GM23338 (cell line): ENCODE measurements at regions not wholly inside any gene's neighbourhood (a gene's known extent, or its start where the extent isn't known, plus 50 kb on each side); places are given as distances from the start of the nearest gene placed in this dataset.

Source experiments
- ATAC-seq: fragments of 200-7000 bp; cut with Tn5 transposase; 3 replicates; pipeline ENCODE4 v1.9.1; 2020
- DNase-seq: peaks from one replicate; pipeline ENCODE4 v3.0.0-alpha.2; 2015; ENCODE audit warnings: low spot score
- H2AFZ ChIP-seq: fragments of 200-600 bp; sonication (generic); 2 replicates; pipeline ENCODE4 v1.8.0; 2016; ENCODE audit warnings: antibody characterized with exemption, mild to moderate bottlenecking, moderate library complexity
- H3F3A ChIP-seq: fragments of 200-600 bp; sonication (generic); replicated peaks from 2 replicates; pipeline ENCODE4 v1.8.0; 2017; ENCODE audit warnings: antibody characterized with exemption, mixed run types, low read depth
- H3K27ac ChIP-seq: fragments of 200-600 bp; sonication (generic); 2 replicates; pipeline ENCODE4 v1.6.1; 2016; ENCODE audit warnings: low read depth
- H3K27me3 ChIP-seq: fragments of 200-600 bp; sonication (generic); 2 replicates; pipeline ENCODE4 v1.8.0; 2016; ENCODE audit warnings: mild to moderate bottlenecking, mixed run types, moderate library complexity; ENCODE audit not compliant: insufficient read depth
- H3K36me3 ChIP-seq: fragments of 200-600 bp; sonication (generic); 2 replicates; pipeline ENCODE4 v1.8.0; 2016; ENCODE audit warnings: mild to moderate bottlenecking; ENCODE audit not compliant: insufficient read depth
- H3K4me1 ChIP-seq: fragments of 200-600 bp; sonication (generic); 2 replicates; pipeline ENCODE4 v1.8.0; 2016; ENCODE audit warnings: mild to moderate bottlenecking, moderate library complexity; ENCODE audit not compliant: insufficient read depth
- H3K4me2 ChIP-seq: fragments of 200-600 bp; sonication (generic); 2 replicates; pipeline ENCODE4 v1.7.1; 2017; ENCODE audit warnings: mixed run types
- H3K4me3 ChIP-seq: fragments of 200-600 bp; sonication (generic); 2 replicates; pipeline ENCODE4 v1.6.1; 2016; ENCODE audit warnings: mixed run types
- H3K79me2 ChIP-seq: fragments of 200-600 bp; sonication (generic); replicated peaks from 2 replicates; pipeline ENCODE4 v1.8.0; 2017; ENCODE audit warnings: mild to moderate bottlenecking; ENCODE audit not compliant: insufficient read depth
- H3K9me2 ChIP-seq: fragments of 200-600 bp; sonication (generic); 2 replicates; pipeline ENCODE4 v1.8.0; 2017; ENCODE audit not compliant: insufficient read depth
- H4K20me1 ChIP-seq: fragments of 200-600 bp; sonication (generic); replicated peaks from 2 replicates; pipeline ENCODE4 v1.8.0; 2017; ENCODE audit warnings: mild to moderate bottlenecking; ENCODE audit not compliant: insufficient read depth
- H3K27ac Mint-ChIP-seq: 2 replicates; pipeline ENCODE4 v1.8.0; 2020; ENCODE audit warnings: inconsistent platforms, mild to moderate bottlenecking, moderate library complexity, mixed read lengths
- H3K27me3 Mint-ChIP-seq: 3 replicates; pipeline ENCODE4 v1.8.0; 2022; ENCODE audit warnings: low read depth, mild to moderate bottlenecking, moderate library complexity, mixed read lengths, inconsistent platforms; ENCODE audit not compliant: insufficient read depth, poor library complexity
- H3K36me3 Mint-ChIP-seq: 3 replicates; pipeline ENCODE4 v1.8.0; 2021; ENCODE audit warnings: low read depth, mild to moderate bottlenecking, inconsistent platforms, moderate library complexity, mixed read lengths
- H3K4me1 Mint-ChIP-seq: 3 replicates; pipeline ENCODE4 v1.8.0; 2020; ENCODE audit warnings: mild to moderate bottlenecking, inconsistent platforms, mixed read lengths
- H3K4me3 Mint-ChIP-seq: 3 replicates; pipeline ENCODE4 v1.8.0; 2021; ENCODE audit warnings: moderate library complexity, mild to moderate bottlenecking, inconsistent platforms, mixed read lengths
- H3K9me3 Mint-ChIP-seq: 3 replicates; pipeline ENCODE4 v1.8.0; 2020; ENCODE audit warnings: moderate library complexity, mild to moderate bottlenecking, inconsistent platforms, mixed read lengths
- CREB1 ChIP-seq: fragments of 250-450 bp; sonication (Bioruptor Pico); IDR thresholded peaks from 2 replicates; pipeline ENCODE4 v1.5.0; 2020; ENCODE audit warnings: low read depth, mild to moderate bottlenecking, moderate library complexity
- ETS1 ChIP-seq: IDR thresholded peaks from 2 replicates; pipeline ENCODE4 v1.6.1; 2016; ENCODE audit warnings: antibody characterized with exemption
- EZH2 ChIP-seq: fragments of 200-600 bp; sonication (generic); IDR thresholded peaks from one replicate; pipeline ENCODE4 v1.8.0; 2017; ENCODE audit warnings: antibody characterized with exemption, mild to moderate bottlenecking, low read depth; ENCODE audit not compliant: unreplicated experiment
- EZH2phosphoT487 ChIP-seq: fragments of 200-600 bp; sonication (generic); IDR thresholded peaks from one replicate; pipeline ENCODE4 v1.8.1; 2018; ENCODE audit warnings: antibody characterized with exemption; ENCODE audit not compliant: unreplicated experiment
- JUNB ChIP-seq: IDR thresholded peaks from one replicate; pipeline ENCODE4 v1.6.1; 2016; ENCODE audit warnings: antibody characterized with exemption; ENCODE audit not compliant: unreplicated experiment
- NANOG ChIP-seq: IDR thresholded peaks from 2 replicates; pipeline ENCODE4 v1.6.1; 2016; ENCODE audit warnings: antibody characterized with exemption, borderline replicate concordance
- POLR2AphosphoS5 ChIP-seq: IDR thresholded peaks from 2 replicates; pipeline ENCODE4 v1.6.1; 2016; ENCODE audit warnings: antibody characterized with exemption, low read depth
- REST ChIP-seq: IDR thresholded peaks from one replicate; pipeline ENCODE4 v1.6.1; 2018; ENCODE audit warnings: antibody characterized with exemption; ENCODE audit not compliant: unreplicated experiment
- STAT1 ChIP-seq: IDR thresholded peaks from one replicate; pipeline ENCODE4 v1.6.1; 2016; ENCODE audit warnings: antibody characterized with exemption; ENCODE audit not compliant: unreplicated experiment
- ZNF114 ChIP-seq: fragments of 250-450 bp; sonication (Bioruptor Pico); IDR thresholded peaks from 2 replicates; pipeline ENCODE4 v1.5.0; 2020; ENCODE audit warnings: mild to moderate bottlenecking, moderate library complexity
- ZNF331 ChIP-seq: fragments of 250-450 bp; sonication (Bioruptor Pico); IDR thresholded peaks from 2 replicates; pipeline ENCODE4 v1.5.0; 2020; ENCODE audit warnings: low read depth, mild to moderate bottlenecking, moderate library complexity
- TF ChIP-seq, protein P1 (sequence below), 2 experiments: fragments of 200-600 bp in 1 of 2; sonication (generic) in 1 of 2; conservative IDR thresholded peaks; 2 replicates each; pipeline versions ENCODE4 v1.5.1 to v1.6.1; 2016 to 2017; ENCODE audit warnings: antibody characterized with exemption in 2 of 2, low read depth in 2 of 2, mild to moderate bottlenecking in 2 of 2, moderate library complexity in 1 of 2
- TF ChIP-seq, protein P2 (sequence below): fragments of 250-450 bp; sonication (Bioruptor Pico); IDR thresholded peaks from 2 replicates; pipeline ENCODE4 v1.5.0; 2020; ENCODE audit warnings: mild to moderate bottlenecking, moderate library complexity

- Histone ChIP-seq H3F3A (no peaks in the 10 kb centered on the region), H3K4me3 (no peak overlapping the region), H3K4me1 (no peaks in the 10 kb centered on the region), H4K20me1 (no peaks in the 10 kb centered on the region), H3K9me2 (no peaks in the 10 kb centered on the region), H2AFZ (no peak overlapping the region), H3K4me2 (no peak overlapping the region), H3K27me3 (no peaks in the 10 kb centered on the region), H3K79me2 (no peaks in the 10 kb centered on the region), H3K36me3 (no peaks in the 10 kb centered on the region; the same call in 1 of the 2 replicates), H3K27ac (no peak overlapping the region)
- no peaks in the 10 kb centered on the region for H3K36me3 Mint-ChIP-seq
- H3K4me3 Mint-ChIP-seq = no peak overlapping the region
- H3K27ac Mint-ChIP-seq = no peak overlapping the region
- DNase-seq (no peak), ATAC-seq (no peak)
- H3K4me1 Mint-ChIP-seq = no peaks in the 10 kb centered on the region
- no peaks in the 10 kb centered on the region for H3K27me3 Mint-ChIP-seq
- TF ChIP-seq JUNB = no peak
- no peak for TF ChIP-seq STAT1
- TF ChIP-seq EZH2phosphoT487 = no peak
- TF ChIP-seq, protein P1, sequence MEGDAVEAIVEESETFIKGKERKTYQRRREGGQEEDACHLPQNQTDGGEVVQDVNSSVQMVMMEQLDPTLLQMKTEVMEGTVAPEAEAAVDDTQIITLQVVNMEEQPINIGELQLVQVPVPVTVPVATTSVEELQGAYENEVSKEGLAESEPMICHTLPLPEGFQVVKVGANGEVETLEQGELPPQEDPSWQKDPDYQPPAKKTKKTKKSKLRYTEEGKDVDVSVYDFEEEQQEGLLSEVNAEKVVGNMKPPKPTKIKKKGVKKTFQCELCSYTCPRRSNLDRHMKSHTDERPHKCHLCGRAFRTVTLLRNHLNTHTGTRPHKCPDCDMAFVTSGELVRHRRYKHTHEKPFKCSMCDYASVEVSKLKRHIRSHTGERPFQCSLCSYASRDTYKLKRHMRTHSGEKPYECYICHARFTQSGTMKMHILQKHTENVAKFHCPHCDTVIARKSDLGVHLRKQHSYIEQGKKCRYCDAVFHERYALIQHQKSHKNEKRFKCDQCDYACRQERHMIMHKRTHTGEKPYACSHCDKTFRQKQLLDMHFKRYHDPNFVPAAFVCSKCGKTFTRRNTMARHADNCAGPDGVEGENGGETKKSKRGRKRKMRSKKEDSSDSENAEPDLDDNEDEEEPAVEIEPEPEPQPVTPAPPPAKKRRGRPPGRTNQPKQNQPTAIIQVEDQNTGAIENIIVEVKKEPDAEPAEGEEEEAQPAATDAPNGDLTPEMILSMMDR (conservative IDR thresholded peaks at IDR 0.05; ENCODE audit: low read depth in 2 of 2) = no peak
- TF ChIP-seq ETS1 = no peak
- TF ChIP-seq POLR2AphosphoS5 = no peak
- TF ChIP-seq ZNF114 (CRISPR knock-in tag) = no peak
- no peak for TF ChIP-seq NANOG
- no peak for TF ChIP-seq EZH2
- TF ChIP-seq REST = no peak
- no peak for TF ChIP-seq CREB1
- TF ChIP-seq, protein P2, sequence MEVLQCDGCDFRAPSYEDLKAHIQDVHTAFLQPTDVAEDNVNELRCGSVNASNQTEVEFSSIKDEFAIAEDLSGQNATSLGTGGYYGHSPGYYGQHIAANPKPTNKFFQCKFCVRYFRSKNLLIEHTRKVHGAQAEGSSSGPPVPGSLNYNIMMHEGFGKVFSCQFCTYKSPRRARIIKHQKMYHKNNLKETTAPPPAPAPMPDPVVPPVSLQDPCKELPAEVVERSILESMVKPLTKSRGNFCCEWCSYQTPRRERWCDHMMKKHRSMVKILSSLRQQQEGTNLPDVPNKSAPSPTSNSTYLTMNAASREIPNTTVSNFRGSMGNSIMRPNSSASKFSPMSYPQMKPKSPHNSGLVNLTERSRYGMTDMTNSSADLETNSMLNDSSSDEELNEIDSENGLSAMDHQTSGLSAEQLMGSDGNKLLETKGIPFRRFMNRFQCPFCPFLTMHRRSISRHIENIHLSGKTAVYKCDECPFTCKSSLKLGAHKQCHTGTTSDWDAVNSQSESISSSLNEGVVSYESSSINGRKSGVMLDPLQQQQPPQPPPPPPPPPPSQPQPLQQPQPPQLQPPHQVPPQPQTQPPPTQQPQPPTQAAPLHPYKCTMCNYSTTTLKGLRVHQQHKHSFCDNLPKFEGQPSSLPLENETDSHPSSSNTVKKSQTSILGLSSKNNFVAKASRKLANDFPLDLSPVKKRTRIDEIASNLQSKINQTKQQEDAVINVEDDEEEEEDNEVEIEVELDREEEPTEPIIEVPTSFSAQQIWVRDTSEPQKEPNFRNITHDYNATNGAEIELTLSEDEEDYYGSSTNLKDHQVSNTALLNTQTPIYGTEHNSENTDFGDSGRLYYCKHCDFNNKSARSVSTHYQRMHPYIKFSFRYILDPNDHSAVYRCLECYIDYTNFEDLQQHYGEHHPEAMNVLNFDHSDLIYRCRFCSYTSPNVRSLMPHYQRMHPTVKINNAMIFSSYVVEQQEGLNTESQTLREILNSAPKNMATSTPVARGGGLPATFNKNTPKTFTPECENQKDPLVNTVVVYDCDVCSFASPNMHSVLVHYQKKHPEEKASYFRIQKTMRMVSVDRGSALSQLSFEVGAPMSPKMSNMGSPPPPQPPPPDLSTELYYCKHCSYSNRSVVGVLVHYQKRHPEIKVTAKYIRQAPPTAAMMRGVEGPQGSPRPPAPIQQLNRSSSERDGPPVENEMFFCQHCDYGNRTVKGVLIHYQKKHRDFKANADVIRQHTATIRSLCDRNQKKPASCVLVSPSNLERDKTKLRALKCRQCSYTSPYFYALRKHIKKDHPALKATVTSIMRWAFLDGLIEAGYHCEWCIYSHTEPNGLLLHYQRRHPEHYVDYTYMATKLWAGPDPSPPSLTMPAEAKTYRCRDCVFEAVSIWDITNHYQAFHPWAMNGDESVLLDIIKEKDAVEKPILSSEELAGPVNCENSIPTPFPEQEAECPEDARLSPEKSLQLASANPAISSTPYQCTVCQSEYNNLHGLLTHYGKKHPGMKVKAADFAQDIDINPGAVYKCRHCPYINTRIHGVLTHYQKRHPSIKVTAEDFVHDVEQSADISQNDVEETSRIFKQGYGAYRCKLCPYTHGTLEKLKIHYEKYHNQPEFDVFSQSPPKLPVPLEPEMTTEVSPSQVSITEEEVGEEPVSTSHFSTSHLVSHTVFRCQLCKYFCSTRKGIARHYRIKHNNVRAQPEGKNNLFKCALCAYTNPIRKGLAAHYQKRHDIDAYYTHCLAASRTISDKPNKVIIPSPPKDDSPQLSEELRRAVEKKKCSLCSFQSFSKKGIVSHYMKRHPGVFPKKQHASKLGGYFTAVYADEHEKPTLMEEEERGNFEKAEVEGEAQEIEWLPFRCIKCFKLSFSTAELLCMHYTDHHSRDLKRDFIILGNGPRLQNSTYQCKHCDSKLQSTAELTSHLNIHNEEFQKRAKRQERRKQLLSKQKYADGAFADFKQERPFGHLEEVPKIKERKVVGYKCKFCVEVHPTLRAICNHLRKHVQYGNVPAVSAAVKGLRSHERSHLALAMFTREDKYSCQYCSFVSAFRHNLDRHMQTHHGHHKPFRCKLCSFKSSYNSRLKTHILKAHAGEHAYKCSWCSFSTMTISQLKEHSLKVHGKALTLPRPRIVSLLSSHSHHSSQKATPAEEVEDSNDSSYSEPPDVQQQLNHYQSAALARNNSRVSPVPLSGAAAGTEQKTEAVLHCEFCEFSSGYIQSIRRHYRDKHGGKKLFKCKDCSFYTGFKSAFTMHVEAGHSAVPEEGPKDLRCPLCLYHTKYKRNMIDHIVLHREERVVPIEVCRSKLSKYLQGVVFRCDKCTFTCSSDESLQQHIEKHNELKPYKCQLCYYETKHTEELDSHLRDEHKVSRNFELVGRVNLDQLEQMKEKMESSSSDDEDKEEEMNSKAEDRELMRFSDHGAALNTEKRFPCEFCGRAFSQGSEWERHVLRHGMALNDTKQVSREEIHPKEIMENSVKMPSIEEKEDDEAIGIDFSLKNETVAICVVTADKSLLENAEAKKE = no peak
- TF ChIP-seq ZNF331 = no peak
- H3K9me3 Mint-ChIP-seq = no peaks in the 10 kb centered on the region; the same call in 2 of the 3 replicates
These were observed 630.6 kb downstream of the LMO4 start for GRCh38 chr1:87959236-87959635.
